Cardiac septum (tissue), 1 donor: ENCODE measurements at regions not wholly inside any gene's neighbourhood (a gene's known extent, or its start where the extent isn't known, plus 50 kb on each side); places are given as distances from the start of the nearest gene placed in this dataset.
"Not testable (repeated sequence)": the region's sequence is repeated elsewhere in the genome, so short reads cannot be mapped to it uniquely, and the experiment has no call there.

ENCODE experiments used
- DNase-seq: peaks from one replicate; pipeline ENCODE4 v3.0.0-alpha.2; 2020; ENCODE audit warnings: low spot score
- intact Hi-C: fragments of 100-400 bp; cut with DNase I; formaldehyde crosslinking; loops from one replicate; pipeline ENCODE4 v1.14.0; 2022
- donor health status: DM: no; HTN: no; CAD: no.

GRCh38 chr9:111276431-111277128, 53.4 kb downstream of the OR2K2 start:
- intact Hi-C loops: loop anchor here (10.0 kb wide), 1 partner anchor 58 kb away; the partner anchor contains the start of gene OR2K2
- DNase-seq: no peak

GRCh38 chr9:111274737-111275136, 55.3 kb downstream of the OR2K2 start:
- intact Hi-C loops: loop anchor here (10.0 kb wide), 1 partner anchor 60 kb away; the partner anchor contains the start of gene OR2K2
- no peak for DNase-seq

GRCh38 chr9:111272581-111272980, 57.4 kb downstream of the OR2K2 start:
- no peak for DNase-seq
- intact Hi-C loops: loop anchor here (10.0 kb wide), 1 partner anchor 62 kb away; the partner anchor contains the start of gene OR2K2

- DNase-seq: no peak
- intact Hi-C loops: loop anchor here (10.0 kb wide), 1 partner anchor 63 kb away; the partner anchor contains the start of gene OR2K2
Observed at GRCh38 chr9:111271481-111272080, 58.4 kb downstream of the OR2K2 start.

GRCh38 chr9:111271047-111271446, 59.0 kb downstream of the OR2K2 start:
- intact Hi-C loops: loop anchor here (10.0 kb wide), 1 partner anchor 64 kb away; the partner anchor contains the start of gene OR2K2

GRCh38 chr9:111266024-111266423, 64.0 kb downstream of the OR2K2 start:
- DNase-seq, intact Hi-C loops: not testable (repeated sequence)

More at GRCh38 chr9:111271047-111271446, 59.0 kb downstream of the OR2K2 start:
- no peak for DNase-seq

- intact Hi-C loops: no loop called here
Observed at GRCh38 chr9:111263116-111263515, 66.9 kb downstream of the OR2K2 start.

GRCh38 chr9:111258875-111259271, 71.2 kb downstream of the OR2K2 start:
- DNase-seq: no peak
- intact Hi-C loops: no loop called here

More at GRCh38 chr9:111263116-111263515, 66.9 kb downstream of the OR2K2 start:
- DNase-seq: no peak

- intact Hi-C loops: no loop called here
- DNase-seq: no peak
Observed at GRCh38 chr9:111258209-111258874, 71.7 kb downstream of the OR2K2 start.

- intact Hi-C loops: no loop called here
- DNase-seq: no peak
Observed at GRCh38 chr9:111253742-111254437, 76.1 kb downstream of the OR2K2 start.

GRCh38 chr9:111250875-111251842, 78.9 kb downstream of the OR2K2 start:
- DNase-seq: no peak
- intact Hi-C loops: no loop called here

- intact Hi-C loops: no loop called here
- no peak for DNase-seq
Observed at GRCh38 chr9:111237447-111237846, 92.6 kb downstream of the OR2K2 start.

GRCh38 chr9:111236332-111236731, 93.7 kb downstream of the OR2K2 start:
- intact Hi-C loops: no loop called here
- DNase-seq: no peak

- no peak for DNase-seq
- intact Hi-C loops: no loop called here
Observed at GRCh38 chr9:111233963-111234362, 96.1 kb downstream of the OR2K2 start.

GRCh38 chr9:111232997-111233790, 96.8 kb downstream of the OR2K2 start:
- intact Hi-C loops: no loop called here
- DNase-seq: no peak

- DNase-seq: no peak
- intact Hi-C loops: no loop called here
Observed at GRCh38 chr9:111231801-111232580, 98.0 kb downstream of the OR2K2 start.

GRCh38 chr9:111222757-111223156, 107.3 kb downstream of the OR2K2 start:
- intact Hi-C loops: no loop called here
- no peak for DNase-seq
